H9 (cell line): ENCODE measurements at regions not wholly inside any gene's neighbourhood (a gene's known extent, or its start where the extent isn't known, plus 50 kb on each side); places are given as distances from the start of the nearest gene placed in this dataset.

Experiments used
- DNase-seq: peaks from one replicate; pipeline ENCODE4 v3.0.0-alpha.2; 2017
- H2AFZ ChIP-seq: one replicate; pipeline ENCODE4 v1.6.1; 2013; ENCODE audit warnings: mild to moderate bottlenecking, low read length, control low read depth, moderate library complexity
- H2AK5ac ChIP-seq: 2 replicates; pipeline ENCODE4 v1.6.1; 2013; ENCODE audit warnings: low read length, control low read depth, mixed read lengths; ENCODE audit not compliant: insufficient read length
- H2BK120ac ChIP-seq: one replicate; pipeline ENCODE4 v1.6.1; 2013; ENCODE audit warnings: low read depth, mild to moderate bottlenecking, low read length, control low read depth, inconsistent platforms; ENCODE audit not compliant: poor library complexity, severe bottlenecking
- H2BK12ac ChIP-seq: 2 replicates; pipeline ENCODE4 v1.6.1; 2013; ENCODE audit warnings: low read length, control low read depth, mixed read lengths, low read depth; ENCODE audit not compliant: insufficient read length
- H2BK15ac ChIP-seq: 2 replicates; pipeline ENCODE4 v1.6.1; 2013; ENCODE audit warnings: low read depth, low read length, control low read depth
- H2BK20ac ChIP-seq: one replicate; pipeline ENCODE4 v1.6.1; 2013; ENCODE audit warnings: low read depth, mild to moderate bottlenecking, low read length, control low read depth, inconsistent platforms; ENCODE audit not compliant: poor library complexity, severe bottlenecking
- H2BK5ac ChIP-seq: 2 replicates; pipeline ENCODE4 v1.6.1; 2013; ENCODE audit warnings: low read length, control low read depth, mixed read lengths; ENCODE audit not compliant: insufficient read length
- H3K14ac ChIP-seq: 2 replicates; pipeline ENCODE4 v1.6.1; 2013; ENCODE audit warnings: low read length, control low read depth; ENCODE audit not compliant: insufficient read depth
- H3K18ac ChIP-seq: 2 replicates; pipeline ENCODE4 v1.6.1; 2013; ENCODE audit warnings: low read depth, mild to moderate bottlenecking, mixed read lengths, low read length, control low read depth; ENCODE audit not compliant: insufficient read length
- H3K23ac ChIP-seq: 2 replicates; pipeline ENCODE4 v1.6.1; 2013; ENCODE audit warnings: low read length, control low read depth, mixed read lengths, low read depth; ENCODE audit not compliant: insufficient read length
- H3K23me2 ChIP-seq: 2 replicates; pipeline ENCODE4 v1.6.1; 2013; ENCODE audit warnings: low read depth, mild to moderate bottlenecking, mixed read lengths, low read length, control low read depth; ENCODE audit not compliant: insufficient read length, poor library complexity, severe bottlenecking
- H3K27ac ChIP-seq: 2 replicates; pipeline ENCODE4 v1.5.1; 2013; ENCODE audit warnings: low read length, control low read depth, mixed read lengths, low read depth; ENCODE audit not compliant: insufficient read length
- H3K27me3 ChIP-seq: 2 replicates; pipeline ENCODE4 v1.6.1; 2013; ENCODE audit warnings: low read length, control low read depth, inconsistent platforms; ENCODE audit not compliant: insufficient read depth
- H3K4ac ChIP-seq: 2 replicates; pipeline ENCODE4 v1.6.1; 2013; ENCODE audit warnings: low read depth, mild to moderate bottlenecking, control low read depth, inconsistent platforms, low read length, moderate library complexity
- H3K4me1 ChIP-seq: 2 replicates; pipeline ENCODE4 v1.6.1; 2013; ENCODE audit warnings: low read length, control low read depth, inconsistent platforms; ENCODE audit not compliant: insufficient read depth
- H3K4me2 ChIP-seq: 2 replicates; pipeline ENCODE4 v1.6.1; 2013; ENCODE audit warnings: low read length, control low read depth, mixed read lengths; ENCODE audit not compliant: insufficient read length, insufficient read depth
- H3K56ac ChIP-seq: 2 replicates; pipeline ENCODE4 v1.6.1; 2013; ENCODE audit warnings: low read depth, mild to moderate bottlenecking, mixed read lengths, low read length, control low read depth; ENCODE audit not compliant: insufficient read length
- H3K79me1 ChIP-seq: 2 replicates; pipeline ENCODE4 v1.6.1; 2013; ENCODE audit warnings: low read depth, mild to moderate bottlenecking, moderate library complexity, low read length, control low read depth, inconsistent platforms; ENCODE audit not compliant: insufficient read depth, poor library complexity, severe bottlenecking
- H3K79me2 ChIP-seq: 2 replicates; pipeline ENCODE4 v1.6.1; 2013; ENCODE audit warnings: low read length, control low read depth, inconsistent platforms; ENCODE audit not compliant: insufficient read depth
- H3K9ac ChIP-seq: 2 replicates; pipeline ENCODE4 v1.6.1; 2013; ENCODE audit warnings: low read length, control low read depth, mixed read lengths; ENCODE audit not compliant: insufficient read length; ENCODE audit errors: extremely low read depth
- H3K9me3 ChIP-seq: one replicate; pipeline ENCODE4 v1.6.1; 2013; ENCODE audit warnings: low read depth, low read length, inconsistent platforms; ENCODE audit not compliant: control insufficient read depth
- H3T11ph ChIP-seq: one replicate; pipeline ENCODE4 v1.6.1; 2013; ENCODE audit warnings: mild to moderate bottlenecking, low read length, control low read depth, inconsistent platforms
- H4K20me1 ChIP-seq: one replicate; pipeline ENCODE4 v1.6.1; 2013; ENCODE audit not compliant: control insufficient read depth, insufficient read length, insufficient read depth
- H4K5ac ChIP-seq: 2 replicates; pipeline ENCODE4 v1.6.1; 2013; ENCODE audit warnings: low read depth, mild to moderate bottlenecking, mixed read lengths, low read length, control low read depth; ENCODE audit not compliant: insufficient read length
- H4K8ac ChIP-seq: replicated peaks from 2 replicates; pipeline ENCODE4 v1.6.1; 2013; ENCODE audit warnings: low read length, control low read depth, mixed read lengths, low read depth; ENCODE audit not compliant: insufficient read length
- H4K91ac ChIP-seq: 2 replicates; pipeline ENCODE4 v1.6.1; 2013; ENCODE audit warnings: low read depth, mild to moderate bottlenecking, moderate library complexity, mixed read lengths, low read length, control low read depth; ENCODE audit not compliant: insufficient read length
- H3K27ac Mint-ChIP-seq, 3 experiments: 2 replicates in 2 of 3; 3 replicates in 1 of 3; pipeline ENCODE4 v1.8.0; 2020 to 2021; ENCODE audit warnings: mixed read lengths in 3 of 3, mild to moderate bottlenecking in 1 of 3, moderate library complexity in 1 of 3
- H3K27me3 Mint-ChIP-seq: 2 replicates; pipeline ENCODE4 v1.8.0; 2021; ENCODE audit warnings: low read depth, mild to moderate bottlenecking, moderate library complexity, mixed read lengths
- H3K36me3 Mint-ChIP-seq, 3 experiments: 2 replicates in 2 of 3; 3 replicates in 1 of 3; pipeline ENCODE4 v1.8.0; 2020 to 2021; ENCODE audit warnings: low read depth in 3 of 3, mixed read lengths in 3 of 3; ENCODE audit not compliant: insufficient read depth in 1 of 3
- H3K4me1 Mint-ChIP-seq, 2 experiments: 2 replicates each; pipeline ENCODE4 v1.8.0; 2020; ENCODE audit warnings: mixed read lengths in 2 of 2
- H3K4me3 Mint-ChIP-seq, 2 experiments: 2 replicates in 1 of 2; 3 replicates in 1 of 2; pipeline ENCODE4 v1.8.0; 2020 to 2021; ENCODE audit warnings: mild to moderate bottlenecking in 2 of 2, mixed read lengths in 2 of 2, moderate library complexity in 1 of 2
- H3K9me3 Mint-ChIP-seq, 2 experiments: 2 replicates in 1 of 2; 3 replicates in 1 of 2; pipeline ENCODE4 v1.8.0; 2020; ENCODE audit warnings: mild to moderate bottlenecking in 2 of 2, mixed read lengths in 2 of 2, moderate library complexity in 1 of 2
- CTCF ChIP-seq: fragments of 200-600 bp; sonication (generic); conservative IDR thresholded peaks from 3 replicates; pipeline ENCODE4 v1.8.0; 2021; ENCODE audit warnings: antibody characterized with exemption, mild to moderate bottlenecking
- WGBS: extraction: QIAGEN DNeasy Blood & Tissue Kit; methylation state at CpG from one replicate; pipeline ENCODE4 v1.1.7; 2013; ENCODE audit warnings: missing lambda C conversion rate, low lambda C conversion rate, mixed read lengths; ENCODE audit not compliant: insufficient read length; ENCODE audit errors: extremely low coverage; 5-methylcytosine and 5-hydroxymethylcytosine counted together

GRCh38 chr1:101483982-101484688 is 247.3 kb downstream of the S1PR1 start:
- no peak for TF ChIP-seq CTCF
- no peak overlapping the region for H2BK20ac ChIP-seq
- no peak overlapping the region for H3K4me2 ChIP-seq
- H4K8ac ChIP-seq: no peak overlapping the region
- H3K27me3 Mint-ChIP-seq: no peaks in the 10 kb centered on the region; the same call in 1 of the 2 replicates
- no peak overlapping the region for H3K4ac ChIP-seq
- H3K4me3 Mint-ChIP-seq: no peak overlapping the region
- H3K18ac ChIP-seq: no peak overlapping the region
- H3K27ac ChIP-seq: no peak overlapping the region
- no peaks in the 10 kb centered on the region for H4K20me1 ChIP-seq
- H3K23me2 ChIP-seq: no peaks in the 10 kb centered on the region
- H3K9ac ChIP-seq: no peak overlapping the region
- H2BK15ac ChIP-seq: no peak overlapping the region
- H3K56ac ChIP-seq: no peak overlapping the region
- no peaks in the 10 kb centered on the region for H3K27me3 ChIP-seq
- H2BK12ac ChIP-seq: no peak overlapping the region
- peaks cover 0 to 2% of the 10 kb centered on the region in 2 experiments; a peak in 1 of 5 replicates for H3K9me3 Mint-ChIP-seq
- H3K79me1 ChIP-seq: no peaks in the 10 kb centered on the region
- no peak overlapping the region for H2AFZ ChIP-seq
- H2AK5ac ChIP-seq: no peak overlapping the region
- H3T11ph ChIP-seq: no peak overlapping the region
- H2BK120ac ChIP-seq: no peak overlapping the region
- H3K9me3 ChIP-seq: no peaks in the 10 kb centered on the region
- H3K79me2 ChIP-seq: no peaks in the 10 kb centered on the region
- no peak overlapping the region for H4K5ac ChIP-seq
- H4K91ac ChIP-seq: no peak overlapping the region
- H3K4me1 Mint-ChIP-seq: peaks cover 7 to 15% of the 10 kb centered on the region in 2 experiments; a peak in 3 of 4 replicates
- no peak overlapping the region for H3K23ac ChIP-seq
- H3K36me3 Mint-ChIP-seq: no peaks in the 10 kb centered on the region
- no peak overlapping the region for H3K14ac ChIP-seq
- no peak for DNase-seq
- H2BK5ac ChIP-seq: no peak overlapping the region
- no peaks in the 10 kb centered on the region for H3K4me1 ChIP-seq
- no CpG with 5 or more reads among the region's 5 CpGs for WGBS
- H3K27ac Mint-ChIP-seq: no peak overlapping the region
